HEK293T (cell line): ENCODE measurements at regions not wholly inside any gene's neighbourhood (a gene's known extent, or its start where the extent isn't known, plus 50 kb on each side); places are given as distances from the start of the nearest gene placed in this dataset.

Experiments used
- ARNT ChIP-seq: fragments of 450-650 bp; IDR thresholded peaks from 2 replicates; pipeline ENCODE4 v1.6.1; 2017; ENCODE audit warnings: mild to moderate bottlenecking
- BHLHE40 ChIP-seq: fragments of 450-650 bp; IDR thresholded peaks from 2 replicates; pipeline ENCODE4 v1.6.1; 2016; ENCODE audit warnings: mild to moderate bottlenecking, moderate library complexity, borderline replicate concordance
- FOXA1 ChIP-seq: fragments of 450-650 bp; IDR thresholded peaks from 2 replicates; pipeline ENCODE4 v1.6.1; 2016; ENCODE audit warnings: mild to moderate bottlenecking
- FOXK2 ChIP-seq: fragments of 450-650 bp; IDR thresholded peaks from 2 replicates; pipeline ENCODE4 v1.6.1; 2016; ENCODE audit warnings: mild to moderate bottlenecking
- FOXM1 ChIP-seq: fragments of 450-650 bp; IDR thresholded peaks from 2 replicates; pipeline ENCODE4 v1.6.1; 2017; ENCODE audit warnings: mild to moderate bottlenecking, borderline replicate concordance
- NFRKB ChIP-seq: fragments of 450-650 bp; IDR thresholded peaks from 2 replicates; pipeline ENCODE4 v1.6.1; 2016; ENCODE audit warnings: mild to moderate bottlenecking, moderate library complexity
- SP1 ChIP-seq: fragments of 450-650 bp; IDR thresholded peaks from 2 replicates; pipeline ENCODE4 v1.6.1; 2017
- SUZ12 ChIP-seq: fragments of 450-650 bp; IDR thresholded peaks from 2 replicates; pipeline ENCODE4 v1.6.1; 2016; ENCODE audit warnings: mild to moderate bottlenecking
- TARDBP ChIP-seq: fragments of 450-650 bp; IDR thresholded peaks from 2 replicates; pipeline ENCODE4 v1.6.1; 2016
- TF ChIP-seq, protein P1 (sequence below): fragments of 450-650 bp; IDR thresholded peaks from 2 replicates; pipeline ENCODE4 v1.6.1; 2016

DNA sequence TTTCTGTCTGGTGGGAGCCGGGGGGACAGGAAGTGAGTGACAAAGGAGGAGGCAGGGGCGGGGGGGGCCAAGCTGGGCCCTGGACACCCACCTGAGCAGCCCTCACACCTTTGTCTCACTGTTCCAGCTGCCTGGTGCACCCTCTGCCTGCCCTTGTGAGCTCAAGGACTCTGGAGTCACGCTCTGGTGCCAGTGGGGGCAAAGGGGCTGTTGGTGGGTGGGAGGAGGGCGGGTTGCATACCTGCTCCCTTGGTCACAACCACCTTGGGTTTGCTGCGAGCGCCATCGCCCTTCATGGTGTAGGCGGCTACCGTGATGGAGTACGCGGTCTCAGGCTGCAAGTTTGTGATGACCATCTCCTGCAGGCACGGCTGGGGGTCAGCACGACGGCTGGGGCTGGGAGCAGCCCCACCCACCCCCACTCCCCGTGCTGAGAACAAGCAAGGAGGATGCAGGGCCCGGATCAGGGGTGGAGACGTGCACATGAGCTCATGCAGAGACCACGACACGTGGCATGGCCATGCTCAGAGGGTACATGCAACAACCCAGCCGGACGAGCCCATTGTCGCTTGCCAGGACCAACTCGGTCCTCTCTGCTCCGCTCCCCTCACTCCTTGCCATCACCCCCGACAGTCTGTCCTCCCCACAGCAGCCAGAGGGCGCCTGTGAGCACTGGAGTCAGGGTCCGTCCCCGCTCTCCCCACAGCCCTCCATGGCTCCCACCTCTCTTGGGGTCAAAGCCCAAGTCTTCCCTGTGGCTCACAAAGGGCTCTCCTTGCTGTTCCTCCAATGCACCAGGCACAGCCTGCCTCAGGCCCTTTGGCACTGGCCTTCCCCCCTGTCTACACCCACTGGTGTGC is 114.9 kb downstream of the PTPRS start:
- TF ChIP-seq FOXA1: no peak
- no peak for TF ChIP-seq SP1
- TF ChIP-seq FOXK2: no peak
- TF ChIP-seq FOXM1: no peak
- TF ChIP-seq SUZ12: no peak
- no peak for TF ChIP-seq NFRKB
- no peak for TF ChIP-seq TARDBP
- no peak for TF ChIP-seq BHLHE40
- no peak for TF ChIP-seq ARNT
- TF ChIP-seq, protein P1, sequence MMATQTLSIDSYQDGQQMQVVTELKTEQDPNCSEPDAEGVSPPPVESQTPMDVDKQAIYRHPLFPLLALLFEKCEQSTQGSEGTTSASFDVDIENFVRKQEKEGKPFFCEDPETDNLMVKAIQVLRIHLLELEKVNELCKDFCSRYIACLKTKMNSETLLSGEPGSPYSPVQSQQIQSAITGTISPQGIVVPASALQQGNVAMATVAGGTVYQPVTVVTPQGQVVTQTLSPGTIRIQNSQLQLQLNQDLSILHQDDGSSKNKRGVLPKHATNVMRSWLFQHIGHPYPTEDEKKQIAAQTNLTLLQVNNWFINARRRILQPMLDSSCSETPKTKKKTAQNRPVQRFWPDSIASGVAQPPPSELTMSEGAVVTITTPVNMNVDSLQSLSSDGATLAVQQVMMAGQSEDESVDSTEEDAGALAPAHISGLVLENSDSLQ: no peak
